CD4-positive, alpha-beta T cell treated with Interleukin-4 for 1 hour (primary cell): ENCODE measurements at regions not wholly inside any gene's neighbourhood (a gene's known extent, or its start where the extent isn't known, plus 50 kb on each side); places are given as distances from the start of the nearest gene placed in this dataset.
"Not testable (repeated sequence)": the region's sequence is repeated elsewhere in the genome, so short reads cannot be mapped to it uniquely, and the experiment has no call there.

Experiments used
- DNase-seq, 2 donors: peaks; one replicate each; pipeline ENCODE4 v3.0.0-alpha.2; 2020 to 2022

- not testable (repeated sequence) for DNase-seq
These were observed 140.5 kb upstream of the ZNF322 start for GRCh38 chr6:26799903-26800633.

GRCh38 chr6:26803762-26804161, 144.2 kb upstream of the ZNF322 start:
- DNase-seq: not testable (repeated sequence)

GRCh38 chr6:26811486-26812116, 152.1 kb upstream of the ZNF322 start:
- DNase-seq: not testable (repeated sequence)

- not testable (repeated sequence) for DNase-seq
These were observed 159.2 kb upstream of the ZNF322 start for GRCh38 chr6:26818640-26819225.

- not testable (repeated sequence) for DNase-seq
These were observed 168.4 kb upstream of the ZNF322 start for GRCh38 chr6:26827965-26828364.

GRCh38 chr6:26829480-26829879, 169.9 kb upstream of the ZNF322 start:
- not testable (repeated sequence) for DNase-seq

- not testable (repeated sequence) for DNase-seq
These were observed 171.4 kb upstream of the ZNF322 start for GRCh38 chr6:26830992-26831391.

- not testable (repeated sequence) for DNase-seq
These were observed 176.2 kb upstream of the ZNF322 start for GRCh38 chr6:26835707-26836106.

GRCh38 chr6:26836657-26837056, 177.1 kb upstream of the ZNF322 start:
- DNase-seq: not testable (repeated sequence)

GRCh38 chr6:26844823-26845222, 185.3 kb upstream of the ZNF322 start:
- not testable (repeated sequence) for DNase-seq

- not testable (repeated sequence) for DNase-seq
These were observed 197.7 kb upstream of the ZNF322 start for GRCh38 chr6:26857289-26857688.

GRCh38 chr6:26859067-26859770, 199.7 kb upstream of the ZNF322 start:
- DNase-seq: not testable (repeated sequence)

GRCh38 chr6:26859771-26860163, 200.2 kb upstream of the ZNF322 start:
- DNase-seq: not testable (repeated sequence)

- not testable (repeated sequence) for DNase-seq
These were observed 202.4 kb upstream of the ZNF322 start for GRCh38 chr6:26861913-26862312.

GRCh38 chr6:26863641-26864040, 204.1 kb upstream of the ZNF322 start:
- not testable (repeated sequence) for DNase-seq

- not testable (repeated sequence) for DNase-seq
These were observed 239.2 kb upstream of the ZNF322 start for GRCh38 chr6:26898785-26899184.

GRCh38 chr6:26924206-26924605, 264.7 kb upstream of the ZNF322 start:
- DNase-seq: not testable (repeated sequence)

GRCh38 chr6:26928190-26928589, 268.6 kb upstream of the ZNF322 start:
- DNase-seq: not testable (repeated sequence)

GRCh38 chr6:26937258-26937657, 277.7 kb upstream of the ZNF322 start:
- DNase-seq: not testable (repeated sequence)

- DNase-seq: not testable (repeated sequence)
These were observed 291.7 kb upstream of the ZNF322 start for GRCh38 chr6:26951211-26951610.

GRCh38 chr6:26956078-26956600, 291.4 kb upstream of the PRSS16 start:
- peak; percentile 76 to 85 for DNase-seq

GRCh38 chr6:26956601-26957184, 290.8 kb upstream of the PRSS16 start:
- DNase-seq: peak; percentile 82 to 83
